Panc1 (cell line): ENCODE measurements at regions not wholly inside any gene's neighbourhood (a gene's known extent, or its start where the extent isn't known, plus 50 kb on each side); places are given as distances from the start of the nearest gene placed in this dataset.

Experiments
- ATAC-seq: fragments of 200-7000 bp; cut with Tn5 transposase; 2 replicates; pipeline ENCODE4 v1.9.1; 2020; ENCODE audit warnings: mild to moderate bottlenecking, moderate library complexity
- BruUV-seq: library from RNA; stranded (reverse); fragments of 400-500 nt; replicated peaks from 2 replicates; lab custom pipeline; 2021; lab: Mats Ljungman, UMichigan
- CTCF ChIA-PET: fragments of 300-600 bp; sonication (Branson Sonifier 250); formaldehyde crosslinking; loops from one replicate; lab custom pipeline; 2022; ENCODE audit warnings: antibody characterized with exemption; lab: Charles Lee
- POLR2A ChIA-PET: fragments of 300-600 bp; sonication (Branson Sonifier 250); formaldehyde crosslinking; loops from one replicate; lab custom pipeline; 2022; ENCODE audit warnings: antibody characterized with exemption; lab: Charles Lee
- DNase-seq: peaks from one replicate; pipeline ENCODE4 v3.0.0-alpha.2; 2010; ENCODE audit warnings: low read depth, low spot score
- H3K27ac ChIP-seq: 2 replicates; pipeline ENCODE4 v1.5.1; 2011; ENCODE audit warnings: mild to moderate bottlenecking, low read length, inconsistent platforms
- H3K27me3 ChIP-seq: fragments of 200-500 bp; sonication (Bioruptor generic); 2 replicates; pipeline ENCODE4 v1.6.0; 2014; ENCODE audit warnings: low read length, inconsistent platforms; ENCODE audit not compliant: control insufficient read depth, insufficient read depth
- H3K36me3 ChIP-seq: fragments of 200-500 bp; sonication (Bioruptor generic); 2 replicates; pipeline ENCODE4 v1.5.1; 2014; ENCODE audit warnings: inconsistent platforms, mild to moderate bottlenecking, low read length, moderate library complexity; ENCODE audit not compliant: control insufficient read depth, insufficient read depth
- H3K4me1 ChIP-seq: 2 replicates; pipeline ENCODE4 v1.5.1; 2011; ENCODE audit warnings: inconsistent platforms, mild to moderate bottlenecking, low read length, moderate library complexity; ENCODE audit not compliant: control insufficient read depth, insufficient read depth
- H3K4me3 ChIP-seq, 2 experiments: 2 replicates each; pipeline ENCODE4 v1.5.1; 2011 to 2012; ENCODE audit warnings: low read depth in 2 of 2, low read length in 2 of 2, mild to moderate bottlenecking in 2 of 2, inconsistent platforms in 1 of 2, moderate library complexity in 1 of 2
- H3K9me3 ChIP-seq: fragments of 200-500 bp; sonication (Bioruptor generic); 2 replicates; pipeline ENCODE4 v1.5.1; 2014; ENCODE audit warnings: low read depth, mild to moderate bottlenecking, inconsistent platforms, low read length, moderate library complexity; ENCODE audit not compliant: control insufficient read depth, insufficient read depth
- CTCF ChIP-seq: fragments of 450-650 bp; IDR thresholded peaks from 2 replicates; pipeline ENCODE4 v1.5.1; 2017; ENCODE audit warnings: mild to moderate bottlenecking
- POLR2AphosphoS5 ChIP-seq: IDR thresholded peaks from 2 replicates; pipeline ENCODE4 v1.6.1; 2012; ENCODE audit warnings: mild to moderate bottlenecking, low read depth, low read length, moderate library complexity
- SIN3A ChIP-seq: IDR thresholded peaks from 2 replicates; pipeline ENCODE4 v1.6.1; 2012; ENCODE audit warnings: low read depth, mild to moderate bottlenecking, low read length, moderate library complexity, borderline replicate concordance; ENCODE audit not compliant: insufficient read depth
- TCF7L2 ChIP-seq: IDR thresholded peaks from 2 replicates; pipeline ENCODE4 v1.6.1; 2011; ENCODE audit warnings: mild to moderate bottlenecking, low read depth, low read length, inconsistent platforms
- in situ Hi-C: cut with HindIII; loops from 2 replicates; pipeline ENCODE4 v1.10.0; 2016; ENCODE audit warnings: low sequenced_read_pairs, low pct_unique_long_range_greater_than_20kb
- intact Hi-C: fragments of 100-400 bp; cut with micrococcal nuclease; formaldehyde crosslinking; loops from one replicate; pipeline ENCODE4 v1.10.0; 2022; ENCODE audit not compliant: unreplicated experiment
- TF ChIP-seq, protein P1 (sequence below), 2 experiments: IDR thresholded peaks; 2 replicates each; pipeline ENCODE4 v1.6.1; 2011 to 2012; ENCODE audit warnings: low read depth in 2 of 2, control low read depth in 1 of 2, low read length in 1 of 2, mild to moderate bottlenecking in 1 of 2, moderate library complexity in 1 of 2; ENCODE audit not compliant: insufficient read depth in 1 of 2

DNA sequence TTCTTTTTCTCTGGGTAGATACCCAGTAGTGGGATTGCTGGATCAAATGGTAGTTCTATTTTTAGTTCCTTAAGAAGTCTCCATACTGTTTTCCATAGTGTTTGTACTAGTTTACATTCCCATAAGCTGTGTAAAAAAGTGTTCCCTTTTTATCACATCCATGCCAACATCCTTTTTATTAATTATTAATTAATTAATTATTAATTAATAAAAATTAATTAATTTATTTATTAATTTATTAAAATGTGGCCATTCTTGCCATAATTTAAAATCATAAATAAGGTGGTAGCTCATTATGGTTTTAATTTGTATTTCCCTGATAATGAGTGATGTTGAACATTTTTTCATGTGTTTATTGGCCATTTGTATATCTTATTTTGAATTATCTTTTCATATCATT, 173.9 kb upstream of the FOXN2 start:
- ChIA-PET POLR2A (interaction anchor here (0.7 kb wide), 1 partner anchor 19 kb away, joined by 3 read pairs; no protein-coding TSS in a partner anchor), CTCF (interaction anchor here (0.5 kb wide), 1 partner anchor 329 kb away, joined by 4 read pairs; no protein-coding TSS in a partner anchor)
- TF ChIP-seq, protein P1, sequence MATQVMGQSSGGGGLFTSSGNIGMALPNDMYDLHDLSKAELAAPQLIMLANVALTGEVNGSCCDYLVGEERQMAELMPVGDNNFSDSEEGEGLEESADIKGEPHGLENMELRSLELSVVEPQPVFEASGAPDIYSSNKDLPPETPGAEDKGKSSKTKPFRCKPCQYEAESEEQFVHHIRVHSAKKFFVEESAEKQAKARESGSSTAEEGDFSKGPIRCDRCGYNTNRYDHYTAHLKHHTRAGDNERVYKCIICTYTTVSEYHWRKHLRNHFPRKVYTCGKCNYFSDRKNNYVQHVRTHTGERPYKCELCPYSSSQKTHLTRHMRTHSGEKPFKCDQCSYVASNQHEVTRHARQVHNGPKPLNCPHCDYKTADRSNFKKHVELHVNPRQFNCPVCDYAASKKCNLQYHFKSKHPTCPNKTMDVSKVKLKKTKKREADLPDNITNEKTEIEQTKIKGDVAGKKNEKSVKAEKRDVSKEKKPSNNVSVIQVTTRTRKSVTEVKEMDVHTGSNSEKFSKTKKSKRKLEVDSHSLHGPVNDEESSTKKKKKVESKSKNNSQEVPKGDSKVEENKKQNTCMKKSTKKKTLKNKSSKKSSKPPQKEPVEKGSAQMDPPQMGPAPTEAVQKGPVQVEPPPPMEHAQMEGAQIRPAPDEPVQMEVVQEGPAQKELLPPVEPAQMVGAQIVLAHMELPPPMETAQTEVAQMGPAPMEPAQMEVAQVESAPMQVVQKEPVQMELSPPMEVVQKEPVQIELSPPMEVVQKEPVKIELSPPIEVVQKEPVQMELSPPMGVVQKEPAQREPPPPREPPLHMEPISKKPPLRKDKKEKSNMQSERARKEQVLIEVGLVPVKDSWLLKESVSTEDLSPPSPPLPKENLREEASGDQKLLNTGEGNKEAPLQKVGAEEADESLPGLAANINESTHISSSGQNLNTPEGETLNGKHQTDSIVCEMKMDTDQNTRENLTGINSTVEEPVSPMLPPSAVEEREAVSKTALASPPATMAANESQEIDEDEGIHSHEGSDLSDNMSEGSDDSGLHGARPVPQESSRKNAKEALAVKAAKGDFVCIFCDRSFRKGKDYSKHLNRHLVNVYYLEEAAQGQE (IDR thresholded peaks at IDR 0.05; ENCODE audit: insufficient read depth in 1 of 2, low read depth in 2 of 2, low read length in 1 of 2): no peak
- no peak for TF ChIP-seq POLR2AphosphoS5
- TF ChIP-seq CTCF: no peak
- TF ChIP-seq SIN3A: no peak
- TF ChIP-seq TCF7L2: no peak
- no peak overlapping the region for H3K4me3 ChIP-seq
- ATAC-seq (no peak), DNase-seq (no peak)
- H3K27me3 ChIP-seq: no peaks in the 10 kb centered on the region
- H3K9me3 ChIP-seq: no peaks in the 10 kb centered on the region
- no peaks in the 10 kb centered on the region for H3K4me1 ChIP-seq
- no peak overlapping the region for H3K27ac ChIP-seq
- BruUV-seq: no TSS peak
- intact Hi-C loops: no loop called here
- H3K36me3 ChIP-seq: no peaks in the 10 kb centered on the region
- in situ Hi-C loops: no loop called here

- ChIA-PET CTCF (no interaction called here), POLR2A (no interaction called here)
- intact Hi-C loops: no loop called here
- DNase-seq: no peak
- Histone ChIP-seq H3K4me1 (no peaks in the 10 kb centered on the region), H3K9me3 (no peaks in the 10 kb centered on the region), H3K27ac (no peak overlapping the region), H3K36me3 (no peaks in the 10 kb centered on the region), H3K27me3 (no peaks in the 10 kb centered on the region), H3K4me3 (no peak overlapping the region)
- no TSS peak for BruUV-seq
- in situ Hi-C loops: no loop called here
- no peak for ATAC-seq
- TF ChIP-seq, protein P1 (IDR thresholded peaks at IDR 0.05; ENCODE audit: insufficient read depth in 1 of 2, low read depth in 2 of 2, low read length in 1 of 2): no peak
- no peak for TF ChIP-seq SIN3A
- TF ChIP-seq TCF7L2: no peak
- no peak for TF ChIP-seq POLR2AphosphoS5
These were observed 169.7 kb upstream of the FOXN2 start for GRCh38 chr2:48144777-48145176.
